ENCODE measurements at regions not wholly inside any gene's neighbourhood (a gene's known extent, or its start where the extent isn't known, plus 50 kb on each side); places are given as distances from the start of the nearest gene placed in this dataset.

- TF ChIP-seq TAF1 (IDR thresholded peaks at IDR 0.05; ENCODE audit: borderline replicate concordance, insufficient read depth, low read length), result no peak
- TF ChIP-seq SIN3A (IDR thresholded peaks at IDR 0.05; ENCODE audit: borderline replicate concordance, insufficient read depth, low read length), result no peak
- no peak for TF ChIP-seq FOXP2 (optimal IDR thresholded peaks at IDR 0.05; ENCODE audit: borderline replicate concordance, extremely low read depth, extremely low read length, insufficient read depth)
- TF ChIP-seq REST (IDR thresholded peaks at IDR 0.05; ENCODE audit: insufficient read depth in 1 of 2, low read depth in 2 of 2, low read length in 2 of 2), result no peak
- TF ChIP-seq POLR2AphosphoS5 (IDR thresholded peaks at IDR 0.05; ENCODE audit: low read depth, low read length), result no peak
Observed at GRCh38 chrX:9282325-9282724, 182.5 kb upstream of the TBL1X start.

- no peak for TF ChIP-seq TAF1 (IDR thresholded peaks at IDR 0.05; ENCODE audit: borderline replicate concordance, insufficient read depth, low read length)
- TF ChIP-seq POLR2AphosphoS5 (IDR thresholded peaks at IDR 0.05; ENCODE audit: low read depth, low read length), result no peak
- TF ChIP-seq REST (IDR thresholded peaks at IDR 0.05; ENCODE audit: insufficient read depth in 1 of 2, low read depth in 2 of 2, low read length in 2 of 2), result no peak
- no peak for TF ChIP-seq SIN3A (IDR thresholded peaks at IDR 0.05; ENCODE audit: borderline replicate concordance, insufficient read depth, low read length)
- no peak for TF ChIP-seq FOXP2 (optimal IDR thresholded peaks at IDR 0.05; ENCODE audit: borderline replicate concordance, extremely low read depth, extremely low read length, insufficient read depth)
Observed at GRCh38 chrX:9285342-9285771, 179.5 kb upstream of the TBL1X start.

- TF ChIP-seq TAF1 (IDR thresholded peaks at IDR 0.05; ENCODE audit: borderline replicate concordance, insufficient read depth, low read length), result no peak
- TF ChIP-seq POLR2AphosphoS5 (IDR thresholded peaks at IDR 0.05; ENCODE audit: low read depth, low read length), result no peak
- no peak for TF ChIP-seq SIN3A (IDR thresholded peaks at IDR 0.05; ENCODE audit: borderline replicate concordance, insufficient read depth, low read length)
- TF ChIP-seq FOXP2 (optimal IDR thresholded peaks at IDR 0.05; ENCODE audit: borderline replicate concordance, extremely low read depth, extremely low read length, insufficient read depth), result no peak
- TF ChIP-seq REST (IDR thresholded peaks at IDR 0.05; ENCODE audit: insufficient read depth in 1 of 2, low read depth in 2 of 2, low read length in 2 of 2), result no peak
Observed at GRCh38 chrX:9286234-9286633, 178.6 kb upstream of the TBL1X start.

GRCh38 chrX:9291629-9292028 is 173.2 kb upstream of the TBL1X start:
- TF ChIP-seq TAF1 (IDR thresholded peaks at IDR 0.05; ENCODE audit: borderline replicate concordance, insufficient read depth, low read length) (no peak), POLR2AphosphoS5 (IDR thresholded peaks at IDR 0.05; ENCODE audit: low read depth, low read length) (no peak), REST (IDR thresholded peaks at IDR 0.05; ENCODE audit: insufficient read depth in 1 of 2, low read depth in 2 of 2, low read length in 2 of 2) (no peak), SIN3A (IDR thresholded peaks at IDR 0.05; ENCODE audit: borderline replicate concordance, insufficient read depth, low read length) (no peak), FOXP2 (optimal IDR thresholded peaks at IDR 0.05; ENCODE audit: borderline replicate concordance, extremely low read depth, extremely low read length, insufficient read depth) (no peak)

- TF ChIP-seq REST (IDR thresholded peaks at IDR 0.05; ENCODE audit: insufficient read depth in 1 of 2, low read depth in 2 of 2, low read length in 2 of 2) (no peak), SIN3A (IDR thresholded peaks at IDR 0.05; ENCODE audit: borderline replicate concordance, insufficient read depth, low read length) (no peak), FOXP2 (optimal IDR thresholded peaks at IDR 0.05; ENCODE audit: borderline replicate concordance, extremely low read depth, extremely low read length, insufficient read depth) (no peak), TAF1 (IDR thresholded peaks at IDR 0.05; ENCODE audit: borderline replicate concordance, insufficient read depth, low read length) (no peak), POLR2AphosphoS5 (IDR thresholded peaks at IDR 0.05; ENCODE audit: low read depth, low read length) (no peak)
Observed at GRCh38 chrX:9293051-9293496, 171.8 kb upstream of the TBL1X start.
